ENCODE measurements at regions not wholly inside any gene's neighbourhood (a gene's known extent, or its start where the extent isn't known, plus 50 kb on each side); places are given as distances from the start of the nearest gene placed in this dataset.

GRCh38 chr6:129936329-129937165 is 75.4 kb upstream of the TMEM244 start:
- TF ChIP-seq CTCF (conservative IDR thresholded peaks at IDR 0.05; ENCODE audit: low read depth, low read length) (peak; percentile 71), EZH2phosphoT487 (IDR thresholded peaks at IDR 0.05; ENCODE audit: borderline replicate concordance, low read length) (no peak)

Data from PC-3 (cell line).